HG03571 (cell line): ENCODE measurements at regions not wholly inside any gene's neighbourhood (a gene's known extent, or its start where the extent isn't known, plus 50 kb on each side); places are given as distances from the start of the nearest gene placed in this dataset.
"Not testable (repeated sequence)": the region's sequence is repeated elsewhere in the genome, so short reads cannot be mapped to it uniquely, and the experiment has no call there.

Experiments used
- ATAC-seq: cut with Tn5 transposase; IDR thresholded peaks from one replicate; pipeline ENCODE4 v1.9.1; 2021; ENCODE audit not compliant: unreplicated experiment

DNA sequence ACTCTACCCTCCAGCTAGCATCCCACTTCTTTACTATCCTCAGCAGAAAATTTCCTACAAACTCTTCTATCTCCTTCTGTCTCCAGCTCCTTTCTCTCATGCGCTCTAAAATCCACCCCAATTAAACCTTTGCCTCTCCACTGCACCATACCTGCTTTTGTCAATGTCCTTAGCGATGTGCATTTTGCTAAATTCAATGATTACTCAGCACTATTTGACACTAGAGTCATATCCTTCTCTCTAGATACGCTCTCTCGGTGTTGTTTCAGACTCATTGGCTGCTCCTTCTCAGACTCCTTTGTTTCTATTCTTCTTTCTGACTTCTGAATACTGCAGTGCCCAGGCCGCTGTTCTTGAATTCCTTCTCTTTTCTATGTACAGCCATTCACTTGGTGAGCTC is 144.2 kb downstream of the HLX start:
- no peak for ATAC-seq

DNA sequence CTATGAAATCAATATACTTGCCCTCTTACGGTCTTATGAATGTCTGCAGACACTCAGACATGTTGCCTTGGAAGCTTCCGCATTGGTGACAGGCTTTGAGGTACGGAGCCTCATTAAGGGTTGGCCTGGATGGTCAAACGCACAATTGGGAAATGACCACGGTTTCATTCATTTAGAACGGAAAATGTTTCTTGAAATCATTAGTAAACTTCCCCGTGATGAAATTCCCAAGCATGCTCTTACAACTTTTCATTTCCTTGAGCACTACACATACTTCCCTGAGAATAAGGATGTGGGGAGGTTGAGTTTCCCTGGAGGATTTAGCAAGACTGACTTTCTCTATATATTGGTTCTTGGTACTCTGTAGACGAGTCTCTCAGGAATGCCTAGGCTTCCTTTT is 146.3 kb downstream of the HLX start:
- no peak for ATAC-seq

DNA sequence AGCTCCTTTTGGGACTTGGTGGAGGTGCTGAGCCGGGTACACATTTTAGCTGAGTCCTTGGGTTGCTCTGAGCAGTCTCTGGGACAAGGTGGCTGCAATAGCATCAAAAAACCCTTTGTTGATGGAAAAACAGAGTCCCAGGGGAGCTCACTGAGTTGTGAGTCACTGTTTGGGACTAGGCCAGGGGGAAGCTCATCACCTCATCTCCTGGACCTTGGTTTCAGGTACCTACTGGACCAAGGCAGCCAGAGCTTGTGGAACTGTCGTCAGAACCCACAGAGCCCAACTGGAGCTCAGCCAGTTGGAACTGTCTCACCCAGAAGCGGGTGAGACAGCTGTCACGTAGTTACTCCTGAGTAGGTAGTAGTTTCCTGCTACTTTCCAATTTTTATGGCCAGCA is 146.7 kb downstream of the HLX start:
- no peak for ATAC-seq

DNA sequence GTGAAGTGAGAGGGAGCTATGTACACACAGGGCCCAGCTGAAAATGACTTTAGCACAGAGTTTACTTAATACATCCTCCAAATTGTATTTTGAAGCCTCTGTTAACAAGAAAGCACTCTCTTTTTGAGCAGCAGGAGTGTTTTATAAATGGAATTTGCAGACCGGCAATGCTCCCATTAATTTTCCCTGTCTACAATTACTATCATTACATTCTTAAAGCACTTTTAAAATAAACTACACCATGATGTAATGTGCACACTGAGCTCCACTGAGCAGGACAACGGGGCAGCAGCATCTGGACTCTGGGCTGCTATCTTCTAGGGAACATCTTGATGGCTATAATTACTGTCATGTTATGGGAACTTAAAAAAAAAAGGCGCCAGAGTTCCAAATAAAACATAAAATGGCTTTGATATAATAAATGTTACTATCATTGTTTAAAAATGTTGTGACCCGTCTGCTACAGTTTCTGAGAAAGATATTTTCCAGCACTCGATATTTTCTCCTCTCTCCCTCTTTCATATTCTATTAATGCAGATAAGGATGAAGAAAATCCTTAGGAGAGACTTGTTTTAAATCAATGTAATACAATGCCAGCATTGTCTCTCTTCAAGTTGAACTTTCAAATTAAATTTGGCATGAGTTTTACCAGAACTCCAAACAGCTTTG is 150.9 kb downstream of the HLX start:
- ATAC-seq = no peak

DNA sequence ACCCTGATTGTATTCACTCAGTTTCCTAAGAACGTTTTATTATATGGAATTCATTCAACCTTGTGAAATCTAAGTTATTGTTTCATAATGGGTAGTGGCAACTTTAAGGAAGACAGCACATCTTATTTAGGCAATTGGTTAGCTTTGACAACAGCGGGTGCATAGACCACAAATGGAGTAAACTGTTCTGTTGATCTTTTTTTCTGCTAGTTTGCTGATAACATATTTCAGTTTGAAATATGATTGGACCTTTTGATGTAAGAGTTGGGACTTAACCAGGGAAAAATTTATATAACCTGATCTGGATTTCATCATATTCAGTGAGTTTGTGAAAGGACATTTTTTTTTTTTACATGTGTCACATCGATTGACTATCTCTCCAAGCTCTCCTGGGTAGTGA is 151.7 kb downstream of the HLX start:
- ATAC-seq = no peak

DNA sequence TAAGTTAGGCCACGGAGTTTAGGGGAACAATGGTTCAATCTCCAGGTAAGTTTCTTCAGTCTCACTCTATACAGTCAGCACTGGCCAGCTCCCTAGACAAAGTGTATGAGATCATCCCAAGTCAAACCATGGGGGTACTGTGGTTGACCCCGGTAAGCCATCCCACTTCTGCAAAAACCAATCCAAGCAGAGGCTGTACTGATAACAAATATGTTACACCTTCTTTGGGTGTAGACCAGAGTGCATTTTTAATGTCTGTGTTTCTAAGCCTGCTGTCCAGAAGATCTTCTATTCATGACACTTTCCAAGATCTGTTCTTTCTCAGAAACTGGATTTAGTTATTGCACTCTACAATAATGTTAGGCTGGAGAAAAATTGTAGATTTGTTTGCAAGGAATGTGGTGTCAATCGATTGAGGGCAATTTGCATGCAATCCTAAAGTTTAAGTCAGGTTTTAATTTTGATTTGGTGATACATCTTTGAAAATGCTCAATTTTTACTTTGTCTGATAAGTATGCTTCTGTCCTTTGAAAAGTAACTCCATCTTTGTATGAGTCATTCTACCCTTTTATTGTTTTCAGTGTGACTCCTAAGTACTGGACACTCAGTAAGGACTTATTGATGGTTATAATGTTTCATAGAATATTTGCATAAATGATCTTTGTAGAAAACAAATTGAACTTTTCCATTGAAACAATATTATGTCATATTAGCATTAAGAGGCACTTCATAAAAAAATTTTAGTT is 152.4 kb downstream of the HLX start:
- ATAC-seq = no peak

DNA sequence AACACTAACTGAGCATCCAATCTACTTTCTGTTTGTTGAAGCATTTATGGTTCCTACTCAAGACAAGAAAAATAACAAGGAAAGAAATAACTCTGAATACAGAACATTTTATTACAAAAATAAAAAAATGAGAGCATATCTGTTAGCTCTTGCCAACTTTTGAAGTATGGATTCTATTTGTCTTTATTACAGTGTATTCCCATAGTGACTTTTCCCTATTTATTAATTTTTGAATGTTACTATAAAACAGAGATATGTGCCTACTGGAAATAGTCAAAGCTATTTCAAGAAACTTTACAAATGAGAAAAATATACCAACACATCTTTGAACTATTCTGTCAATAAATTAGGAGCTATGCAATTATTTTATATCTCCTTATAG is 153.0 kb downstream of the HLX start:
- ATAC-seq = no peak

DNA sequence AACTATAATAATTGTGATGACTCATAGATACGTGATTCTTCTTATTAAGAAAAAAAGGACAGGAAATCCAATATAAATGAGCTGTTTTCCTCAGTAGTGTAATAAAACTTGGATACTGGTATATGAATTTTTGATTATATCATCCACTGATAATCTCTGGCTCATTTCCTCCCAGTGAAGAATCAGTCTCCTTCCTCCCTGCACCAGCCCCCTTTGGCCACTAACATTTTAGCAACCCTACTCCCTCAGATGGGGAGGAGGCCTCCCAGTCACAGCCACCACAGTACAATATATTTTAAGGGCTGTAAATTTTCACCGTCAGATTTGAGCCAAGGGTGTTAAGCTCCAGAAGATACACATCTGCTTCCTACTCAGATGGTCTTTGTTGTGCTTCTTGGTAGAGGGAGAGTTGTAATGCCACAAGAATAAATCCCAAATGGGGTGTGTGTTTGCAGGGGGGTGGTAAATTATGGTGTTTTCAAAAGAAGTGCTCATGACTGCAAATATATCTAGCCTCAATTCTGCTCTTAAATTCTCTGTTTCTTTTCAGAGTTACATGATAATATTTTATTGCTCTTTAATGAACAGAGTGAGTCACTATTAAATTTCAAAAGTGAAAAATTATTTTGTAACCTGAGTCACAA is 153.5 kb downstream of the HLX start:
- ATAC-seq = no peak

DNA sequence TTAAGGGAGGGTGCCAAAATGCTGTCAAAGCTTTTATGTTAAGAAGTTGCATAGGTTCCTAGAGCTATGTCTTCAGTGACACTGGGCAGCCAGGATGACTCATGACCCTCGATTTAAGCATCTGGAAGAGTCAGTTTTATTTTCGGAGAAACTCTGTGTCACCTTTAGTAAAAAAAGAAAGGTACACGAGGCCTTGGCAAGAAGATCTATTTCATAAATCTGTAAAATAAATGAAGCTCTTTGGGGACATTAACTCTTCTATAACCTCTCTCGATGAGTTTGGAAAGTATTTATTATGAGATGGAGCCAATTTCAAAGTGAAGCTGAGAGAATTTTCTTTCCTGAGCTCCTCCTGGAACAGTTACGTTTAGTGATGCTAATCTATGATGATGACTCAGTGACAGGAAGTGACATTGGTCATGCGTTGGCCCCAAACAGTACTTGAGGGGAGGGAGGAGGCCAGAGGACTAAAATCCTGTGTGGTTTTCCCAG is 156.5 kb downstream of the HLX start:
- no peak for ATAC-seq

DNA sequence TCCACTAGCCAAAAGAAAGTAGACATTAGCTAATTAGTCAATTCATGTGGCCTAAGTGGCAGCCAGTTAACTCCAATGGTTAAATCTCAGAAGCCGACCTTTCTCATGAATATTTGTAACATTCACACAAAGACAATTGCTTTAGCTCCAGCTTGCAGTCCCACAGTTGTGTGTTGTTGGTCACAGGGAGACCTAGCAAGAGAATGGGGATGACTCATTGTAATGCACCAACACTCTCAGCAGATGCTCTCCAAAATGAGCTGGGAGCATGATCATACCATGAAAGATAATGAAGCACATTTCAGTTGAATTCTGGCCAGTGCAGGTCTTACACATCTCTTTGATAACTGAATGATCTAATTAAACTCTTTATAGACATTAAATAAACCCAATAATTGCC is 160.4 kb downstream of the HLX start:
- no peak for ATAC-seq

DNA sequence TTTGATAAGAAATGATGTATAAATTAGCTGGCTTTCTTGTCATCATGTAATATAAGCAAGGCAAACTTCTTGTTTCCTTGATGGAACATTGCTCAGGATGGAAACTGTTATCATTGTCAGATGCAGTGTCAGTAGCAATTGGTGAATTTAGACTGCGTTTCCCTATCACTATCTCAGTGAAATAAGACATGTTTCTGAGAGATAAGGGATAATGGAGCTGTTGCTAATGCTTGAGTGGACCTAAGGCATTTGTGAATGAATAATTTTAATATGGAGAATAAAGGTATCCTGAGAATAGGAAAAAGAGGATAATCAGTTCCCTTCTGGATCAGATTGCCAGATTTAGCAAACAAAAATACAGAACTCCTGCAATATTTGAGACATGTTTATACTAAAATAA is 160.9 kb downstream of the HLX start:
- no peak for ATAC-seq

DNA sequence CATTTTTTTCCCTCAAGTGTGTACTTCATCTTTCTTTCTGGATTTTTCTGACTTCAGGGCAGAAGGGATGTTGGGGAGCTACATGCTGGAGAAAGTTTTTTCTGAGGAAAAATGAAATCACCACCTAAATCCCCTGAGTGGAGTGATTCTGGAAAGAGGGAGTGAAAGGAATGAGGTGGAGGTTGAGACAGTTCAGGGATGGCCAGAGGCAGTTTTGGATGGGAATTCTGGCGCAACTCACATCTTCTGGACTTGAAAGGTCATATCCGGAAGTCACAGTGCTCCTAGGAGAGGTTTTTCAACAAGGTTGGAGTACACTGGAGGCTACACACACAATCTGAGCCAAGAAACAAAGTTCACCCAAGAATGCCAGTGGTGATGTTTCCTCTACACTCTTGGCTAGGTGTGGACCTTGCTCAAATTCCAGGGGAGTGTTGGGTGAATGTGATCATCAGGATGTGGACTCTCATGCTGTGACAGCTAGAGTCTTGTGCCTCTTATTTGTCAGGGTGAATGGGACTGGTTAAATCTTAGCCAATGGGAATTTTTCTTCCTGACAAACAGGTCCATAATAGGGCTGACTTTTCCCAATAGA is 161.5 kb downstream of the HLX start:
- no peak for ATAC-seq

DNA sequence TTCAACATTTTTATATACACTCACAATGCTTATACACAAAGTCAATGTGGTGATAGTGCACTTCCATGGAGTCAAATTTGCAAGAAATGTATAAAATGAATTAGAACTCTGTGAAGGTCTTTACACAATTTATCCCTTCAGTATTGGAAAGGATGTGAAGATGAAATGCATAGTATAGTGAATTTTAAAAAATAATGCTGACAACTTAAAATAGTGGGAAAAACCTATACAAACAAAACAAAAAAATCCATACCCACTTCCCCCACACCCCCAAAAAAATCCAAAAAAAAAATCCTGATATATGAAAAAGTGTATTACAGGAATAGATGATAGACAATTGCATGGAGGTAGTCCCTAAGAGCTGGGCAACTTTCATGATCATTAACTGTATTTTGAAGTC is 165.3 kb downstream of the HLX start:
- ATAC-seq = no peak

DNA sequence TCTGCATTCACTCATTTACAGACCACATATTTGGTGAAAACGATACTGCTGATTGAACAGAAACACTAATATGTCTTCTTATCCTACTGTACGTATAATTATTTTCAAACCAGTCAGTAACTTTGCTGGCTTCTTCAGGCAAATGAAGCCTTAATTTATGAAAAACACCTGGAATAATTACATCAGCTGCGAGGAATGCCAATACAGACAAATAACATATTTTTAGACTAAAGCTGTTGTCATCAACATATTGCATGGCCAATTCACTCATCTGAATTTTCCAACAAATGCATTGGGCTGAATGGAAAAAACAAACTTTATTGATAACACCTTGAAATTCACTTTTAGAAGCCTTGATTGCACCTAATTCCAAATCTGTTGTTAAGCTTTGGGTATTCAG is 165.9 kb downstream of the HLX start:
- ATAC-seq = no peak

DNA sequence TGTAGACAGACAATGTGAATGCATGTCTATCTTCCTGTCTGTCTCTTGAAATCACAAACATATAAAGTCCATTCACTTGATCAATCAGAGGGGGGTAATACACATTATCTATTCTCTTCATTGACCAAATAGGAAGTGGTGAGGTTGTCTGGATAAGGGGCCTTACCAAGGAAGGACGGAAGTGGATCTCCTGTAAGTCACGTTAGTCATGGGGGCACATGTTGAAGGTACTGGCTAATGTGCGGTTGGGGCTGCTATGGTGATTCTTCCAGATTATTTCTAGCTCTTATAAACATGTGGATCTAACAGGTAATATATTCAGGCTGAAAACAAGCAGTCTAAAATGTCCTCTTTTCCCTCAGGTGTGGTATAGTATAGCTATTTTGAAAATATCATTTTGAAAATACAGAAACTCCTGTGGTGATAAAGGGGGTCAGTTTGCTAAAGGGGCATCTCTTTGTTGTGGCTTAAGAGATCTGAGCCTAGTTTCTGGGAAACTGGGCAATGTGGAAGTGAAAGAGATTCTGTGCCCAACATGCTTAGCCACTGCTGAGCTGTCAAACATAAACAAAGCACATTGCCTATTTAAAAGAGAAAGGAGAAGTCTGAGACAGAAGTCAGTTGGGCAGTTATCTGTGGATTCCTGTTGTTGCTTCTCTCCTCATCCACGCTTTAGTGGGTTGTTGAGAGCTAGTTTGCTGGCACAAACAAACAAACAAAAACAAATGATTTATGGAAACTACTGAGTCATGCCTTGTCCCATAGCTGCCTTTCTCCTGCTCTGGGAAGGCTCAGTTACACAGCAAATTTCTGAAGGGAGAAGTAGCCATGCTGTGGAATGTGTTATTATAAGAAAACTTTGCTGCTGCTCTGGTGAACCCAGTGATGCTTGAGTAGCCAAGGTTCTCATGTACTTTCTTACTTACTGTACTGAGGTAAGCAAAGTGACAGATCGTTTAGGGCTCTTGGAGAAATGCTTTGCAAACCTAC is 166.9 kb downstream of the HLX start:
- peak; percentile 94 for ATAC-seq

DNA sequence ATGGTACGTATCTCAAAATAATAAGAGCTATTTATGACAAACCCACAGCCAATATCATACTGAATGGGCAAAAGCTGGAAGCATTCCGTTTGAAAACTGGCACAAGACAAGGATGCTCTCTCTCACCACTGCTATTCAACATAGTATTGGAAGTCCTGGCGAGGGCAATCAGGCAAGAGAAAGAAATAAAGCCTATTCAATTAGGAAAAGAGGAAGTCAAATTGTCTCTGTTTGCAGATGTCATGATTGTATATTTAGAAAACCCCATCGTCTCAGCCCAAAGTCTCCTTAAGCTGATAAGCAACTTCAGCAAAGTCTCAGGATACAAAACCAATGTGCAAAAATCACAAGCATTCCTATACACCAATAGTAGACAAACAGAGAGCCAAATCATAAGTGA is 172.1 kb downstream of the HLX start:
- ATAC-seq = not testable (repeated sequence)

DNA sequence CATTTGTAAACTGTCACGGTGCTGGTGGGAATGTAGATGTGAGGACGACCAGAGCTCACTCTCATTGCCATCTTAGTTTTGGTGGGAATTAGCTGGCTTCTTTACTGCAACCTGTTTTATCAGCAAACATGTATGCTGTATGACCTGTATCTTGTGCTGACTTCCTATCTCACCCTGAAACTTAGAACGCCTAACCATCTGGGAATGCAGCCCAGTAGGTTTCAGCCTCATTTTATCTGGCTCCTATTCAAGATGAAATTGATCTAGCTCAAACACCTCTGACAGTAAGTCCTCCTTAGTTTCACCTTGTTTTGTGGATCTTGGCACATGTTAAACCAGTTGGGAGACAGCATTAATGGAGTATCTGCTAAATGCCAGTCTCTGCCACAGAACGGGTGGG is 174.6 kb downstream of the HLX start:
- no peak for ATAC-seq

DNA sequence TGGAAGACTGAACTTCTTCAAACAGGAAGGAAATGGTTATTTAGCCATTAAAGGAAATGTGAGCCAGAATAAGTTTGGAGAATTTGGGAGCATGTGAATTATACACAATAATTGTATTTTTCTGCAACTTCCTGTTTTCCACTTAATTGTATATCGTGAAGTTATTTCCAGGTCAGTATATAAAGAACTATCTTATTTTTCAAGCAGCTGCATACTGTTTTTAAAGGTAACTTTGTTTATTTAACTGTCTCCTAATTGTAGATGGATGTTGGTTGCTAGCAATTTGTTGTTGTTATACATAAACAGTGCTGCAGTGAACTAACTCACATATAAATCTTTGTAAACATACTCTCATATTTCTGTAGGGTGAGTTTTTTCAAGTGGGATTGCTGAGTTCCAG is 180.3 kb downstream of the HLX start:
- no peak for ATAC-seq

DNA sequence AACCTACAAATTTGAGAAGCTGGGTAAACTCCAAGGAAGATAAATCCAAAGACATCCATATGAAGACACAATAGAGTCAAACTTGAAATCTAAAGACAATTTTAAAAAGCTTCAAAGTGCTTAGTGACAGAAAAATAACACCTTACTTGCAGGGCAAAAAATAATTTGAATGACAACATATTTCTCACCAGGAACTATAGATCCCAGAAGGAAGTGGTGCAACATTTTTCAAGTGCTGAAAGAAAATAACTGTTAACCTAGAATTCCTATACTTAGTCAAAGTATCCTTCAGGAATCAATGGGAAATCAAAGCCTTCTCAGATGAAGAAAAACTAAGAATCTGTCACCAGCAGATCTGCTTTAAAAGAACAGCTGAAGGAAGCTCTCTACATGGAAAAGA is 184.4 kb downstream of the HLX start:
- no peak for ATAC-seq

DNA sequence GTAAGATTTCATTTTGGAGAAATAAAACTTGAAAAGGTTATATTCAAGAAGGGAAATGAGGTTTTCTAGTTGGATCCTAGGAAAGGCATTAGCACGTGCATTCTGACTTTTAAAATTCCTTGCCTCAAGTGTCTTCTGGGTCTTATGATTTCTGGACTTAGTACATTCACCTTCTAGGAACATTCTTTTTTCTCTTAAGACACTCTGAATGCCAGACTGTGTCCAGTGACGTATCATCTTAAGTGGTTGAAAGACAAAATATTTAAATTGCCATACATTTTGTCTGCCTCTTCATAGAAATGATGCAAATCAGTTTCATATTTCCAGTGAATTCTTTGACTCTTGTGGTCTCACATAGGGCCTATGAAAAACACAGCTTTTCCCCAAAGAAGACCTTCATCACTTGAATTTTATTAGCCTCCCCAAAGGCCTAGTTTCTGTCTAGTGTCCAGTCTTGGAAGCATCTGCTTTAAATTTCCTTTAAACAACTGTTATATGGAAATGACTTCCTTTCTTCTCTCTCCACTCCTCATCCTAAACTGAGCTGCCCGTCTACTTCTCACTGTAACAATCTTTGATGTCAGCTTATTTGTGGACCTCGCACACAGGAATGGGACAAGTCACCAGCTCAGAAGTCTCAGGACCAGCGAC is 187.2 kb downstream of the HLX start:
- ATAC-seq = no peak
